Peyer's patch (tissue), 4 donors: ENCODE measurements at regions not wholly inside any gene's neighbourhood (a gene's known extent, or its start where the extent isn't known, plus 50 kb on each side); places are given as distances from the start of the nearest gene placed in this dataset.

Experiments
- CTCF ChIP-seq, 6 experiments: fragments of 450-650 bp in 4 of 6; fragments of 200-600 bp in 2 of 6; sonication (generic) in 1 of 6; IDR thresholded peaks; one replicate each; pipeline ENCODE4 v1.5.1; 2017 to 2019; ENCODE audit warnings: antibody characterized with exemption in 6 of 6, mild to moderate bottlenecking in 3 of 6, moderate library complexity in 1 of 6
- POLR2A ChIP-seq, 2 donors: fragments of 450-650 bp; IDR thresholded peaks; one replicate each; pipeline ENCODE4 v1.5.1; 2017; ENCODE audit warnings: antibody characterized with exemption in 2 of 2, mild to moderate bottlenecking in 2 of 2, moderate library complexity in 2 of 2

- no peak for TF ChIP-seq CTCF (IDR thresholded peaks at IDR 0.05)
- TF ChIP-seq POLR2A (IDR thresholded peaks at IDR 0.05) = no peak
These were observed 73.7 kb upstream of the OTOGL start for GRCh38 chr12:80025638-80026037.
